ENCODE measurements at regions not wholly inside any gene's neighbourhood (a gene's known extent, or its start where the extent isn't known, plus 50 kb on each side); places are given as distances from the start of the nearest gene placed in this dataset.

DNA sequence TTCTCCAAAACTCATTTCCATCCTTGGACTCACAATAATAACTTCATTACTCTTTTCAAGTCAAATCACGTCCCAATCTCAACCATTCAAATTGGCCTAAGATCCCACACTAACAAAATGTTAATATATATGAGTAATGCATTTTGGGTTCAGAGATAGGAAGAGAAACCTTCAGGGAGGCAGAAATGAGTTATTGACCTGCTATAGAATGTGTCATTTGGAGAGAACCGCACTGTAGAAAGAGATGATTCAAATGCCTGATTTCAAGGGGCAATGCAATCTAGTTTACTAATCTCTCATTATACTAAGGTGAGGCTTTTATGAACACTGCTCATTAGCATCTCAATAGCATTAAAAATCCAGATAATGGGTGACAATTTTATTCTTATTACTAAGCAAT, 1595.0 kb upstream of the GOT2 start:
- TF ChIP-seq EZH2 (IDR thresholded peaks at IDR 0.05; ENCODE audit: borderline replicate concordance, low read length) = no peak
- TF ChIP-seq, protein P1, sequence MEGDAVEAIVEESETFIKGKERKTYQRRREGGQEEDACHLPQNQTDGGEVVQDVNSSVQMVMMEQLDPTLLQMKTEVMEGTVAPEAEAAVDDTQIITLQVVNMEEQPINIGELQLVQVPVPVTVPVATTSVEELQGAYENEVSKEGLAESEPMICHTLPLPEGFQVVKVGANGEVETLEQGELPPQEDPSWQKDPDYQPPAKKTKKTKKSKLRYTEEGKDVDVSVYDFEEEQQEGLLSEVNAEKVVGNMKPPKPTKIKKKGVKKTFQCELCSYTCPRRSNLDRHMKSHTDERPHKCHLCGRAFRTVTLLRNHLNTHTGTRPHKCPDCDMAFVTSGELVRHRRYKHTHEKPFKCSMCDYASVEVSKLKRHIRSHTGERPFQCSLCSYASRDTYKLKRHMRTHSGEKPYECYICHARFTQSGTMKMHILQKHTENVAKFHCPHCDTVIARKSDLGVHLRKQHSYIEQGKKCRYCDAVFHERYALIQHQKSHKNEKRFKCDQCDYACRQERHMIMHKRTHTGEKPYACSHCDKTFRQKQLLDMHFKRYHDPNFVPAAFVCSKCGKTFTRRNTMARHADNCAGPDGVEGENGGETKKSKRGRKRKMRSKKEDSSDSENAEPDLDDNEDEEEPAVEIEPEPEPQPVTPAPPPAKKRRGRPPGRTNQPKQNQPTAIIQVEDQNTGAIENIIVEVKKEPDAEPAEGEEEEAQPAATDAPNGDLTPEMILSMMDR (conservative IDR thresholded peaks at IDR 0.05 in 1 of 2, IDR thresholded peaks at IDR 0.05 in 1 of 2; ENCODE audit: extremely low read depth in 1 of 2, insufficient read depth in 1 of 2, low read depth in 1 of 2, low read length in 2 of 2) = no peak
